ENCODE measurements at regions not wholly inside any gene's neighbourhood (a gene's known extent, or its start where the extent isn't known, plus 50 kb on each side); places are given as distances from the start of the nearest gene placed in this dataset.
"Not testable (repeated sequence)": the region's sequence is repeated elsewhere in the genome, so short reads cannot be mapped to it uniquely, and the experiment has no call there.

DNA sequence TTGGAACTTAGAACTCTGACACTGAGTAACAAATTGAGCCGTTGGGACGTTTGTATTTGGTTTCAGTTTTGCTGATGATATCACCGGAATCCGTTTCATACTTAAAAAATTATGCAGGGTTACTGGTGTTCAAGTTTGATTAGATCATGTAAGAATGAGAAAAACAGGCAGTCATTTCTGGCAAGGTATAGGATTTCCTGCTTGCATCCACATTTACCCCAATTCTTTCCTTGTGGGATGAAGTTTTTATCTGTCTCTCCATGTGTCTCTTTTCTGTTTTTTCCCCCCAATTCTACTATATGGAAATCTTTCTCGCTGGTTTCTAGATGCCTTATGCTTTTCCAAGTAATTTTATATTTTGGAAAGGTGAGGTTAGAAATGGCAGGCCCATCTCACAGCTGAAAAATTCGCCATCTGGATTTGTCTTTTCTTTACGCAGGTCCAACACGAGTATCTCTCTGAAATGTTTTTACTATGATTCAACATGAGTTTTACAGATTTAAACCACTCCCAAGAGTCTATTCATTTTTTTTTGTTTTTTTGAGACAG is 197.9 kb downstream of the SHOX start:
- in situ Hi-C loops (cut with HindIII; ENCODE audit: low sequenced_read_pairs) = no loop called here
- DNase-seq (ENCODE audit: low spot score) = no peak

DNA sequence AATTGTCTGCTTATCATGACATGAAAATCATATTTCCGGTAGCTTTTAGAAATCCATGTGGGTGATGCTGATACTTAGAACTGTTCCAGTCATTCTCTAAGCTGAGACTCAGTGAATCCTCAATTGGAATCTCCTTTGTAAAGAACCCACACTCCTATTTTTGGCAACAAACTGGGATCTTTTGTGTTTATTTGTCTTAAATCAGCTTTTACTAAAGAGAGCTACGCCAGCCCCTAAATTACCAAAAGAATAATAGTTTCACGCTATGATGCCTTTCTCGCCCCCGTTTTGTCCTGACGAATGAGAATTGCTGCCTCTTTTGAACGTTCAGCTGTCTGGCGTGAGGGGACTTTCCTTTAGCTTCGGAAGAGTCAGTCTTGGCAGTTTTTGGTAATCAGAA is 195.9 kb downstream of the SHOX start:
- in situ Hi-C loops (cut with HindIII; ENCODE audit: low sequenced_read_pairs) = no loop called here
- DNase-seq (ENCODE audit: low spot score) = no peak

GRCh38 chrX:825991-826390 is 195.4 kb downstream of the SHOX start:
- in situ Hi-C loops (cut with HindIII; ENCODE audit: low sequenced_read_pairs) = no loop called here
- no peak for DNase-seq (ENCODE audit: low spot score)

DNA sequence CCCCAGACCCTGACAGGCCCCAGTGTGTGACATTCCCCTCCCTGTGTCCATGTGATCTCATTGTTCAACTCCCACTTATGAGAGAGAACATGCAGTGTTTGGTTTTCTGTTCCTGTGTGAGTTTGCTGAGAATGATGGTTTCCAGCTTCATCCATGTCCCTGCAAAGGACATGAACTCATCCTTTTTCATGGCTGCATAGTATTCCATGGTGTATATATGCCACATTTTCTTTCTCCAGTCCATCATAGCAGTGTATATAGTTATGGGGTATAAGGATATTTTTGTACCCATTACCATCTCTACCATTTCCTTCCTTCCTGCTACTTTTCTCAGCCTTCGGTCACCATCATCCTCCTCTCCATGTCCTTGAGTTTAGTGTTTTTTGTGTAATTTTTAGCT is 192.5 kb downstream of the SHOX start:
- in situ Hi-C loops (cut with HindIII; ENCODE audit: low sequenced_read_pairs); DNase-seq (ENCODE audit: low spot score): not testable (repeated sequence)

- in situ Hi-C loops (cut with HindIII; ENCODE audit: low sequenced_read_pairs) = no loop called here
- no peak for DNase-seq (ENCODE audit: low spot score)
Measured at GRCh38 chrX:821327-822107, 190.9 kb downstream of the SHOX start.

DNA sequence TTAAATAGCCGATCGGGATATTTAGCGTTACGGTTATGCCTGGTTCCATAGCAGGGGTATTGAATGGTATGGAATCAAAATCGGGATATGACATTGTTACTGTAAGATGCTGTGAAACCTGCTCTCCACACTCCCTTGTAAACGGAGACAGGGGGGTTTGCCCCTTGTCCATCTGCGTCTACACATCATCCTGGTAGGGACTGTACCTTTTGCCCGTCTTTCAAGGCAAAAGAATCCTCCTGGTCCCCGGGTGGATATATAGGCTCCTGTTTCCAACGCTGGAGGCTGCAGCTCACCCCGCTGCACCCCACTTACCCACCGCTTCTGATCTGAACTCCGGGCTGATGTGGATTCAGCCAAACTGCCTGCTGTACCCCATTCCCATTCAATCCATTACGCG is 189.1 kb downstream of the SHOX start:
- DNase-seq (ENCODE audit: low spot score) = no peak
- in situ Hi-C loops (cut with HindIII; ENCODE audit: low sequenced_read_pairs) = no loop called here

DNA sequence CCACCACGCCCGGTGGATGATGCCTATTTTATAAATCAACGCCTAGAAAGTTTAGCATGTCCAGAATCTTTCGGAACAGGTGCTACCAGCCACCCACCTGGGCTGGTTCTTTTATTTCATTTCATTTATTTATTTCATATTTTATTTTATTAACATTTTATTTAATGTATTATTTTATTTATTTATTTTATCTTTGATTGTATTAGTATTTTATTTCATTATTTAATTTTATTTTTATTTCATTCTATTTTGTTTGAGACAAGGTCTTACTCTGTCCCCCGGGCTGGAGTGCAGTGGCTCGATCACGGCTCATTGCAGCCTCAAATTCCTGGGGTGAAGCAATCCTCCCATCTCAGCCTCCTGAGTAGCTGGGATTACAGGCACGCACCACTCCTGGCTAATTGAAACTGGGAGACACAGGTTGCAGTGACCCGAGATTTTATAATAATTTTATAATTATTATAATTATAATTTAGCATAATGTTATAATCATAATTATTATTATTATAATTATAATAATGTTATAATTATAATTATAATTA is 187.2 kb downstream of the SHOX start:
- in situ Hi-C loops (cut with HindIII; ENCODE audit: low sequenced_read_pairs) = no loop called here
- no peak for DNase-seq (ENCODE audit: low spot score)

- DNase-seq (ENCODE audit: low spot score); in situ Hi-C loops (cut with HindIII; ENCODE audit: low sequenced_read_pairs): not testable (repeated sequence)
Measured at GRCh38 chrX:817147-817546, 186.6 kb downstream of the SHOX start.

- in situ Hi-C loops (cut with HindIII; ENCODE audit: low sequenced_read_pairs) = no loop called here
- no peak for DNase-seq (ENCODE audit: low spot score)
Measured at GRCh38 chrX:816411-816810, 185.8 kb downstream of the SHOX start.

DNA sequence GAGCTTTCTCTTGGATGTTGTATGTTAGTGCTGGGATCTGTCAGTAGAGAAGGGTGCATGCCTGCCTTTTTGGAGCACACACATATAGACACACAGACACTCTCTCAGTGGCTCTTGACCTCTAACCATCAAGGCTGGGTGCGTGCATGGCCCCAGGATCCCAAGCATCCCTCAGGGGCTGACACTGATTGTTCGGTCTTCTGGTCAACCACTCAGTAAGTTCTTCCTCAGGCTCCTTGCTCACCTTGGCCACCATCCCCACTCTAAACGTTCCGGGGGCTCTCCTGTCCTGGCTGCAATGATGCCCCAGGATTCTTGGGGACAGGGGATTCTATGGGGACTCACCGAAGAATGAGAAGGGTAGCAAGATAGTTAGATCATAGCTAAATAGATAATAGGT is 179.6 kb downstream of the SHOX start:
- in situ Hi-C loops (cut with HindIII; ENCODE audit: low sequenced_read_pairs) = no loop called here
- DNase-seq (ENCODE audit: low spot score) = no peak

DNA sequence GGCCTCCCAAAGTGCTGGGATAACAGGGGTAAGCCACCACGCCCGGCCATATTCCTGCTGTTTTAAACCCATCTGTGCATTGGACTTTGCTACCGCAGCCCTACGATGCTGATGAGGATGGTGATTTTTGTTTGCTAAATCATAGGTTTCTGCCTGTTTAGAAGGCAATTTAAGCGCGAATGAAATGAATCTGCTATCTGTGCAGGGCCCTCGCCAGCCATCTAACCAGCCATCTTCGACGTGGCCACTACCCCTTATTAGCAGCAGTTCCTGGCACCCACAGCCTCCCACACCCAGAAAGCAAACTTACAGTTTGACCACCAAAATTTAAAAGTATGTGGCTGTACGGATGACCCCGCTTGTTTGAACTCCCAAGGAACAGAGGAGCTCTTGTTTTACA is 178.5 kb downstream of the SHOX start:
- in situ Hi-C loops (cut with HindIII; ENCODE audit: low sequenced_read_pairs) = no loop called here
- no peak for DNase-seq (ENCODE audit: low spot score)

GRCh38 chrX:806586-806985 is 176.0 kb downstream of the SHOX start:
- in situ Hi-C loops (cut with HindIII; ENCODE audit: low sequenced_read_pairs) = no loop called here
- no peak for DNase-seq (ENCODE audit: low spot score)

GRCh38 chrX:805988-806387 is 175.4 kb downstream of the SHOX start:
- in situ Hi-C loops (cut with HindIII; ENCODE audit: low sequenced_read_pairs) = no loop called here
- DNase-seq (ENCODE audit: low spot score) = no peak

DNA sequence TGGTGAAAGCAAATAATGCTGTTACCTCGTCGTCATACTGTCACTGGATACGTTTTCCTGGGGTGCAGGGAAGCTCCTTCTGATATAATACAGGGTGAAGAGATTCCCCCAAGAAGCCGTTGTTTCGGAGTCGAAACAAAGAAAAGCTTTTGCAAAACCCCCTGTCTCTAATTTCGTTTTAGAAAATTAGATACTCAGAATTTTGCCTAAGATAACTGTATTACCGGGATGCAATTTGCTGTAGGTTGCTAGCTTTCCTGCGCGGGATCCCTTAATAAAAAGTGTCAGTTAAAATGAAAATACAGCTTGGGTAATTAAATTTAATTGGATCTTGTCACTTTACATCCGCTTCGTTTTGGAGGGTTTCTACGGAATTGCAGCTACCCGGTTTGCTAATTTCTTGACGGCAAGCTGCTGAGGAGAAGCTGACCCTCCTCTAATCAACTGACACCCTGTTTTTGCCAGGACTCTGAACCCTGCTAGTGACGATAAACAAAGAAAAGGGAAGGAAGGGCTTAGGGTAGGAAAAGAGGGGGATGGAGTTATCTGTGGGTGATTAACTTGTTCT is 174.6 kb downstream of the SHOX start:
- no peak for DNase-seq (ENCODE audit: low spot score)
- in situ Hi-C loops (cut with HindIII; ENCODE audit: low sequenced_read_pairs) = no loop called here

GRCh38 chrX:802846-803245 is 172.3 kb downstream of the SHOX start:
- DNase-seq (ENCODE audit: low spot score) = no peak
- in situ Hi-C loops (cut with HindIII; ENCODE audit: low sequenced_read_pairs) = no loop called here

DNA sequence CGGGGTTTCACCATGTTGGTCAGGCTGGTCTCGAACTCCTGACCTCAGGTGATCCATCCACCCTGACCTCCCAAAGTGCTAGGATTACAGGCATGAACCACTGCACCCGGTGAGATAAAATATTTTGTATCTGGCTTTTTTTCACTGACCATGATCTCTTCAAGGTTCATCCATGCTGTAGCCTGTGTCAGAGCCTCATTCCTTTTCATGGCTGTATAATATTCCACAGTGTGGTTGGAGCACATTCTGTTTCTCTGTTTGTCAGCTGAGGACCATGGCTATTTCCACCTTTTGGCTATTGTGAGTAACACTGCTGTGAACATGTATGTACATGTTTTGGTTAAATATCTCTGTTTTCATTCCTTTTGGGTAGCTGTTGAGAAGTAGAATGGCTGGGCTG is 169.2 kb downstream of the SHOX start:
- in situ Hi-C loops (cut with HindIII; ENCODE audit: low sequenced_read_pairs) = no loop called here
- DNase-seq (ENCODE audit: low spot score) = no peak

GRCh38 chrX:794311-794710 is 163.7 kb downstream of the SHOX start:
- in situ Hi-C loops (cut with HindIII; ENCODE audit: low sequenced_read_pairs) = no loop called here

DNA sequence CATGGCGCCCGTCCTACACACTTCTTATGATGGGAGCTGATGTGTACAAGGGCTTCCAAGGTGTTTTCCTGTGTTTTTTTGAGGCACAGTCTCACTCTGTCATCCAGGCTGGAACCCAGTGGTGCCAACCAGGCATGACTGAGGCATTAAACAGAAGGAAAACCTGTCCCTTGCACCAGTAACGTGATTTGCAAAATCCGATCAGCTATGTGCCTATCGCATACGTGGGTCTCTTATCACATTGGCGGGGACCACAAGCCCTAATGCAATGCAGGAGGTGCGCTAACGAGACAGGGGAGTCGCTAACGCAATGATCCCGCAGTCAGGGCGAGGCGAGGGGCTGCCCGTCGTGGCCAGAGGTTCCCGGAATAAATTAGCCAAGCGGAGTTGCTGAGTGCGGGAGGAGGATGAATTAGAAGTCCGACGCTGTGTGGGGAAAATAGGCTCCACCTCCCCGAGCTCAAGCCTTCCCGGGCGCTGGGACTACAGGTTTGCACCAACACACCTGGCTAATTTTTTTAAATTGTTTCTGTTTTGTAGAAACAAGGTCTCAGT is 162.7 kb downstream of the SHOX start:
- in situ Hi-C loops (cut with HindIII; ENCODE audit: low sequenced_read_pairs) = no loop called here
- DNase-seq (ENCODE audit: low spot score) = no peak

More at GRCh38 chrX:794311-794710, 163.7 kb downstream of the SHOX start:
- DNase-seq (ENCODE audit: low spot score) = no peak

- DNase-seq (ENCODE audit: low spot score) = no peak
- in situ Hi-C loops (cut with HindIII; ENCODE audit: low sequenced_read_pairs) = no loop called here
Measured at GRCh38 chrX:791479-792034, 161.0 kb downstream of the SHOX start.

- in situ Hi-C loops (cut with HindIII; ENCODE audit: low sequenced_read_pairs) = no loop called here
Measured at GRCh38 chrX:790783-791360, 160.3 kb downstream of the SHOX start.

More at GRCh38 chrX:790783-791360, 160.3 kb downstream of the SHOX start:
- no peak for DNase-seq (ENCODE audit: low spot score)

Data from G401 (cell line).